Mesendoderm (in vitro differentiated cells): ENCODE measurements at regions not wholly inside any gene's neighbourhood (a gene's known extent, or its start where the extent isn't known, plus 50 kb on each side); places are given as distances from the start of the nearest gene placed in this dataset.

Experiments used
- DNase-seq: peaks from one replicate; pipeline ENCODE4 v3.0.0; 2013
- H2AK5ac ChIP-seq: 2 replicates; pipeline ENCODE4 v1.6.1; 2013; ENCODE audit warnings: low read length, inconsistent platforms
- H2BK120ac ChIP-seq: 2 replicates; pipeline ENCODE4 v1.6.1; 2013; ENCODE audit warnings: low read depth, mild to moderate bottlenecking, low read length, moderate library complexity, mixed read lengths
- H2BK15ac ChIP-seq: replicated peaks from 2 replicates; pipeline ENCODE4 v1.6.1; 2013; ENCODE audit warnings: low read depth, mild to moderate bottlenecking, moderate library complexity
- H2BK5ac ChIP-seq: 2 replicates; pipeline ENCODE4 v1.6.1; 2013; ENCODE audit warnings: low read length, inconsistent platforms
- H3K18ac ChIP-seq: 2 replicates; pipeline ENCODE4 v1.6.1; 2013; ENCODE audit warnings: mild to moderate bottlenecking, low read length, mixed read lengths
- H3K23ac ChIP-seq: one replicate; pipeline ENCODE4 v1.6.1; 2013; ENCODE audit warnings: low read length
- H3K27ac ChIP-seq: 2 replicates; pipeline ENCODE4 v1.5.1; 2013; ENCODE audit warnings: low read depth, mild to moderate bottlenecking, inconsistent platforms, low read length, moderate library complexity
- H3K27me3 ChIP-seq: 2 replicates; pipeline ENCODE4 v1.6.1; 2013; ENCODE audit warnings: low read length, control low read depth, mild to moderate bottlenecking, inconsistent platforms; ENCODE audit not compliant: insufficient read depth, poor library complexity
- H3K36me3 ChIP-seq: 2 replicates; pipeline ENCODE4 v1.6.1; 2013; ENCODE audit warnings: low read length, inconsistent platforms; ENCODE audit not compliant: control insufficient read depth, insufficient read depth
- H3K4ac ChIP-seq: one replicate; pipeline ENCODE4 v1.6.1; 2013; ENCODE audit warnings: low read depth, mild to moderate bottlenecking, low read length, moderate library complexity
- H3K4me1 ChIP-seq: 2 replicates; pipeline ENCODE4 v1.6.1; 2013; ENCODE audit warnings: low read depth, low read length, inconsistent platforms; ENCODE audit not compliant: control insufficient read depth
- H3K4me2 ChIP-seq: 2 replicates; pipeline ENCODE4 v1.6.1; 2013; ENCODE audit warnings: low read length
- H3K4me3 ChIP-seq: 2 replicates; pipeline ENCODE4 v1.5.1; 2013; ENCODE audit warnings: mild to moderate bottlenecking, low read length
- H3K56ac ChIP-seq: one replicate; pipeline ENCODE4 v1.6.1; 2013; ENCODE audit warnings: low read length
- H3K79me1 ChIP-seq: 2 replicates; pipeline ENCODE4 v1.6.1; 2013; ENCODE audit warnings: low read length, inconsistent platforms
- H3K79me2 ChIP-seq: 2 replicates; pipeline ENCODE4 v1.6.1; 2013; ENCODE audit warnings: mild to moderate bottlenecking, low read length; ENCODE audit not compliant: control insufficient read depth, insufficient read depth
- H3K9ac ChIP-seq: 2 replicates; pipeline ENCODE4 v1.6.1; 2013; ENCODE audit warnings: low read length, inconsistent platforms
- H4K5ac ChIP-seq: one replicate; pipeline ENCODE4 v1.6.1; 2013; ENCODE audit warnings: low read length
- H4K8ac ChIP-seq: one replicate; pipeline ENCODE4 v1.6.1; 2013; ENCODE audit warnings: low read depth, mild to moderate bottlenecking, control low read depth, low read length, moderate library complexity
- WGBS: extraction: QIAGEN DNeasy Blood & Tissue Kit; methylation state at CpG from one replicate; pipeline ENCODE4 v1.1.7; 2013; ENCODE audit warnings: low lambda C conversion rate, missing lambda C conversion rate; ENCODE audit not compliant: insufficient coverage; ENCODE audit errors: extremely low coverage; 5-methylcytosine and 5-hydroxymethylcytosine counted together

DNA sequence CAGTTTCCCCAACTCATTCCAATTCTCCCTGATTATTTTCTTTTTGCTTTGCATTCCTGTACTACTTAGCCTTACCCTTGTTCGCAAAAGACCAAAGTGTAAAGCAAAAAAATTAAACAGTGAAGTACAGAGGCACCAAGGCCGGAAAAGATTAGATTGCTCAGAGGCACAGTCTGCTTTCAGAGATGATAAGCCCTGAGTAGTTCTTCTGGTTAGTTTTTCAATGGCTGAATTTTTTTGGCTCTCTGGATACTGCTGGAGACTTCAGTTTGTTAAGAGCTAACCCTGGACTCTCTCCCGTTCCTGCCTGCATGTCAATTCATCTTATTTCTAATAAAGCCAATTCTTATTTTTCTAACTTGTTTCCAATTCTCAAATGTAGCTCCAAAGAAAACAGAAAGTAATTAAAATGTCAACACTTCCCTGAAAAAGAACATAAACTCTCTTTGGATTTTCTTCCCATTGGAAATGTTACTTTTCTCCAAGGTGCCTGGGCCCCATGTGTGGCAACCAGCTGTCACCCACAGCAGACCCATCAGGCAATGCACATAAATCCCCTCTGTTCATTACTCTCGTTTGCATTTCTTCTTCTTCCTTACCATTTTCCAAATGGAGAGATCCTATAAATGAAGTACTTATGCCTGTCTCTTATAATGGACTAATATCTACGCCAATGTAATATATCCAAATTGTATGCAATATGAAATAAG, 142.8 kb downstream of the BTG1 start:
- no peak overlapping the region for H4K5ac ChIP-seq
- no peak overlapping the region for H3K27ac ChIP-seq
- H3K4ac ChIP-seq = no peak overlapping the region
- H3K18ac ChIP-seq = no peak overlapping the region
- H4K8ac ChIP-seq = no peak overlapping the region
- H3K4me2 ChIP-seq = no peak overlapping the region
- no peak overlapping the region for H3K56ac ChIP-seq
- no peaks in the 10 kb centered on the region for H3K36me3 ChIP-seq
- no peak for DNase-seq
- H3K4me1 ChIP-seq = no peaks in the 10 kb centered on the region
- no peaks in the 10 kb centered on the region for H3K79me2 ChIP-seq
- H3K27me3 ChIP-seq = no peaks in the 10 kb centered on the region
- no peak overlapping the region for H2BK15ac ChIP-seq
- no peak overlapping the region for H3K9ac ChIP-seq
- no peak overlapping the region for H3K23ac ChIP-seq
- no peak overlapping the region for H2BK5ac ChIP-seq
- H2BK120ac ChIP-seq = no peak overlapping the region
- no peak overlapping the region for H2AK5ac ChIP-seq
- WGBS = no CpG with 5 or more reads among the region's 5 CpGs
- H3K79me1 ChIP-seq = no peaks in the 10 kb centered on the region
- no peak overlapping the region for H3K4me3 ChIP-seq

GRCh38 chr12:92002195-92002649, 143.4 kb downstream of the BTG1 start:
- H3K36me3 ChIP-seq = no peaks in the 10 kb centered on the region
- no peak overlapping the region for H3K27ac ChIP-seq
- H3K79me1 ChIP-seq = no peaks in the 10 kb centered on the region
- no peak overlapping the region for H4K8ac ChIP-seq
- no peak for DNase-seq
- H2BK120ac ChIP-seq = no peak overlapping the region
- H2BK15ac ChIP-seq = no peak overlapping the region
- H3K56ac ChIP-seq = no peak overlapping the region
- no peaks in the 10 kb centered on the region for H3K4me1 ChIP-seq
- WGBS = no CpG with 5 or more reads among the region's 1 CpG
- no peaks in the 10 kb centered on the region for H3K79me2 ChIP-seq
- H3K4me3 ChIP-seq = no peak overlapping the region
- H2AK5ac ChIP-seq = no peak overlapping the region
- H3K9ac ChIP-seq = no peak overlapping the region
- no peak overlapping the region for H3K18ac ChIP-seq
- no peak overlapping the region for H3K23ac ChIP-seq
- no peak overlapping the region for H3K4me2 ChIP-seq
- H4K5ac ChIP-seq = no peak overlapping the region
- H2BK5ac ChIP-seq = no peak overlapping the region
- H3K4ac ChIP-seq = no peak overlapping the region
- no peaks in the 10 kb centered on the region for H3K27me3 ChIP-seq

- WGBS = no CpG with 5 or more reads among the region's 2 CpGs
- Histone ChIP-seq H3K4me1 (no peaks in the 10 kb centered on the region), H3K27me3 (no peaks in the 10 kb centered on the region), H3K4ac (no peak overlapping the region), H2AK5ac (no peak overlapping the region), H2BK120ac (no peak overlapping the region), H3K56ac (no peak overlapping the region), H4K8ac (no peak overlapping the region), H3K27ac (no peak overlapping the region), H2BK15ac (no peak overlapping the region), H3K79me1 (no peaks in the 10 kb centered on the region), H2BK5ac (no peak overlapping the region), H3K9ac (no peak overlapping the region), H3K4me2 (no peak overlapping the region), H3K4me3 (no peak overlapping the region), H3K79me2 (no peaks in the 10 kb centered on the region), H3K36me3 (no peaks in the 10 kb centered on the region), H4K5ac (no peak overlapping the region), H3K18ac (no peak overlapping the region), H3K23ac (no peak overlapping the region)
- DNase-seq = no peak
Measured at GRCh38 chr12:92000597-92000996, 145.0 kb downstream of the BTG1 start.

DNA sequence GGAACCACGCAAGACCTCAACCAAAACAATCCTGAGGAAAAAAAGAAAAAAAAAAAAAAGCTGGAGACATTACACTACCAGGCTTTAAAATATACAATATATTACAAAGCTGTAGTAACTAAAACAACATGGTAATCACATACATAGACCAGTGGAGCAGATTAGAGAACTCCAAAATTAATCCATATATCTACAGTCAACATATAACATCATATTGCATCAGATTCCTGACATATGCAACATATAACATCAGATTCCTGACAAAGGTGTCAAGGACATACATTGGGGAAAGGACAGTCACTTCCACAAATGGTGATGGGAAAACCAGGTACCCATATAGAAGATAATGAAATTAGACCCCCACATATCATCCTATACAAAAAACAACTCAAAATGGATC, 145.8 kb downstream of the BTG1 start:
- no peak overlapping the region for H3K18ac ChIP-seq
- H3K27me3 ChIP-seq = no peaks in the 10 kb centered on the region
- no peak overlapping the region for H3K9ac ChIP-seq
- H3K4me3 ChIP-seq = no peak overlapping the region
- no peaks in the 10 kb centered on the region for H3K36me3 ChIP-seq
- H3K4me2 ChIP-seq = no peak overlapping the region
- H3K79me1 ChIP-seq = no peaks in the 10 kb centered on the region
- no peaks in the 10 kb centered on the region for H3K79me2 ChIP-seq
- no peak overlapping the region for H4K5ac ChIP-seq
- no peak overlapping the region for H2BK5ac ChIP-seq
- H3K27ac ChIP-seq = no peak overlapping the region
- H2BK15ac ChIP-seq = no peak overlapping the region
- H2AK5ac ChIP-seq = no peak overlapping the region
- H3K23ac ChIP-seq = no peak overlapping the region
- no peak for DNase-seq
- no peak overlapping the region for H2BK120ac ChIP-seq
- H4K8ac ChIP-seq = no peak overlapping the region
- no peak overlapping the region for H3K4ac ChIP-seq
- H3K56ac ChIP-seq = no peak overlapping the region
- no peaks in the 10 kb centered on the region for H3K4me1 ChIP-seq
- WGBS = no CpG with 5 or more reads among the region's 1 CpG

- DNase-seq = no peak
- H3K23ac ChIP-seq = no peak overlapping the region
- WGBS = no CpG with 5 or more reads among the region's 2 CpGs
- H3K4me2 ChIP-seq = no peak overlapping the region
- no peaks in the 10 kb centered on the region for H3K4me1 ChIP-seq
- H3K27me3 ChIP-seq = no peaks in the 10 kb centered on the region
- H3K27ac ChIP-seq = no peak overlapping the region
- H4K5ac ChIP-seq = no peak overlapping the region
- H2BK15ac ChIP-seq = no peak overlapping the region
- H3K4ac ChIP-seq = no peak overlapping the region
- no peak overlapping the region for H2BK5ac ChIP-seq
- H2BK120ac ChIP-seq = no peak overlapping the region
- no peak overlapping the region for H3K56ac ChIP-seq
- H3K79me2 ChIP-seq = no peaks in the 10 kb centered on the region
- no peak overlapping the region for H3K4me3 ChIP-seq
- no peak overlapping the region for H4K8ac ChIP-seq
- no peaks in the 10 kb centered on the region for H3K79me1 ChIP-seq
- H2AK5ac ChIP-seq = no peak overlapping the region
- no peak overlapping the region for H3K18ac ChIP-seq
- H3K9ac ChIP-seq = no peak overlapping the region
- no peaks in the 10 kb centered on the region for H3K36me3 ChIP-seq
Measured at GRCh38 chr12:91998316-91998715, 147.3 kb downstream of the BTG1 start.

- no peak overlapping the region for H3K23ac ChIP-seq
- H3K9ac ChIP-seq = no peak overlapping the region
- no peak overlapping the region for H2AK5ac ChIP-seq
- no peak overlapping the region for H2BK15ac ChIP-seq
- WGBS = no CpG with 5 or more reads among the region's 5 CpGs
- H4K5ac ChIP-seq = no peak overlapping the region
- H2BK120ac ChIP-seq = no peak overlapping the region
- H3K4ac ChIP-seq = no peak overlapping the region
- H3K56ac ChIP-seq = no peak overlapping the region
- H3K36me3 ChIP-seq = no peaks in the 10 kb centered on the region
- DNase-seq = no peak
- H3K79me1 ChIP-seq = no peaks in the 10 kb centered on the region
- no peak overlapping the region for H3K4me3 ChIP-seq
- H3K27ac ChIP-seq = no peak overlapping the region
- H3K79me2 ChIP-seq = no peaks in the 10 kb centered on the region
- no peak overlapping the region for H2BK5ac ChIP-seq
- H3K18ac ChIP-seq = no peak overlapping the region
- no peaks in the 10 kb centered on the region for H3K27me3 ChIP-seq
- no peak overlapping the region for H3K4me2 ChIP-seq
- no peaks in the 10 kb centered on the region for H3K4me1 ChIP-seq
- no peak overlapping the region for H4K8ac ChIP-seq
Measured at GRCh38 chr12:91994208-91994797, 151.3 kb downstream of the BTG1 start.
